Pulmonary artery endothelial cell (primary cell): ENCODE measurements at regions not wholly inside any gene's neighbourhood (a gene's known extent, or its start where the extent isn't known, plus 50 kb on each side); places are given as distances from the start of the nearest gene placed in this dataset.
"Not testable (repeated sequence)": the region's sequence is repeated elsewhere in the genome, so short reads cannot be mapped to it uniquely, and the experiment has no call there.

Experiments used
- DNase-seq: peaks from one replicate; pipeline ENCODE4 v3.0.0-alpha.2; 2011; ENCODE audit warnings: low read depth, low spot score

DNA sequence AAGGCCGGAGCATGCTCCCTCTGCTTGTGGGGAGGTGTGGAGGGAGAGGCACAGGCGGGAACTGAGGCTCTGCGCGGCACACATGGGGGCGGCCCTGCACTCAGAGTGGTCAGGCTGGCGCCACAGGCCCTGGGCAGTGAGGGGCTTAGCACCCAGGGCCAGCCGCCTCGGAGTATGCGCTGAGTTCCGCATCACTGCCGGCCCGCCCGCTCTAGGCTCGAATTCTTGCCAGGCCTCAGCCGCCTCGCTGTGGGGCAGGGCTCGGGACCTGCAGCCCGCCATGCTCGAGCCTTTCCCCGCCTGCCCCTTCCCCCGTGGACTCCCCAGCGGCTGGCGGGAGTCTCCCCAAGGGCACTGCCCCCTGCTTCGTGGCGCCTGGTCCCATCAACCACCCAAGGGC is 905.9 kb downstream of the SPATA31A6 start:
- not testable (repeated sequence) for DNase-seq

GRCh38 chr9:43110376-43110775 is 926.9 kb downstream of the SPATA31A6 start:
- not testable (repeated sequence) for DNase-seq

DNA sequence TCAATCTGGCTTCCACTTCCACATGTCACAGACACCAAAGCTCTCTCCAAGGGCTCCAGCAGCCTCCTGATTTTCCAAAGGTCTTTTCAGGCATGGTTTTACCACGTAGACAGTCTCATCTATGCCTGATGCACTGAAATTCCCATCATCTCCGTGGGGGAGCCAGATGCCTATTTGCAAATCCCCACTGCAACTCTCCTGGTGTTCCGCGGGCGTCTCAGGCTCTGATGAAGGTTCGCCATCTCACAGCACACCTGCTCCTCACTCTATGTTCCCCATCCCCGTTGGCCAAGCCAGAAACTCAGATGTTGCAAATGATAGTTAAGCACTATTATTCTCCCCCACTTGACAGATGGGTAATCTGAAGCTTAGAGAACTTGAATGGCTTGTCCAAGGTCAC is 929.4 kb downstream of the SPATA31A6 start:
- DNase-seq, result not testable (repeated sequence)

DNA sequence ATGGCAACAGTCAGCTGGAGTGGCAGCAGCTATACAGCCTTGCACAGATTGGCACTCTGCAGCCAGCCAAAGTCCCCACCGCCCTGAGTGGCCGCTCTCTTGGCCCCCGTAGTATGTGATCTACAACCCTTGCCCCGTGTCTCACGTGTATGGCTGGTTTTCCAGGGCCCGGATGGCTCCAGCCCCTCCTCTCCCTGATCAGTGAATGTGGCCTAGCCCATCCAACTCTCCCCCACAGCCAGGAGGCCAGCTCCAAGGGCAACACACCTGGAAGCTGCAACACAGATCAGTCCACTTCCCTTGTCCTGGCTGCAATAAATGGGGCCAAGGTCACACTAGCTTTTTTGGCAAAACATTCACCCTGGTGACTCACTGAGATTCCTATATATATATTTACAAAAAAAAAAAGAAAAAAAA is 932.4 kb downstream of the SPATA31A6 start:
- DNase-seq, result not testable (repeated sequence)

DNA sequence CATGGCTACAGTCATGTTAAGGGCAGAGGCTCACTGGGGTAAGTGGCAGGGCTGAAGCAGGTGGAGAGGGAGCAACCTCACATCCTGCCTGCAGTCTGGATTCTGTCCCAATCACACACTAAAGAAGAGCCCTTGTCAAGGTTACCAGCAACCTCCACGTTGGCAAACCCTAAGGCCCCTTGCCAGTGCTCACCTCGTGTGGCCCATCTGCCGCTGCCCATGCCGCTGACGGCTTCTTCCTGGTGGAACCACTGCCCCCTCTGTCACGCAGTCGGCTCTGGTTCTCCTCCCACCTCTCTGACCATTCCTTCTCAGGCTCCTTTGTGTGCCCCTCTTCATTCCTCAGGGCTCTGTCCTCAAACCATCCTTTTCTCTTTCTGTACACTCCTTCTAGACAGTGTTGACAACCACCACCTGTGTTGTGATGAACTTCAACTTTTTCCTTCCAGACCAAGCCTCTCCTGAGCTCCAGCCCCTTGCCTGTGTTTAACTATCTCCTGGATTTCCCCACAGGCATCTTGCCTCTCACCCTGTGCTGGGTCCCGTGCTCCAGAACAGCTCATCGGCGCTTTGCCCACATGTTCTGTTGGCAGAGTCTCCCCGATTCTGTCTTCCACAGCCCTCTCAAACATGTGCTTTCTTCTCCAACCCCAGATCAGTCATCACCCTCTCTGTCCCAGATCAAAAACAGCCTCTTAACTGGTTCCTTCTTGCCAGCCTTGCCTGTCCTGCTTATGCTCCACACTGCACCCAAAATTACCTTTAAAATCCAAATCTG is 934.8 kb downstream of the SPATA31A6 start:
- DNase-seq, result not testable (repeated sequence)

GRCh38 chr9:43119565-43119964 is 936.1 kb downstream of the SPATA31A6 start:
- DNase-seq, result not testable (repeated sequence)

- DNase-seq, result not testable (repeated sequence)
Observed at GRCh38 chr9:43119978-43120377, 936.5 kb downstream of the SPATA31A6 start.

- DNase-seq, result not testable (repeated sequence)
Observed at GRCh38 chr9:43125894-43126293, 942.4 kb downstream of the SPATA31A6 start.

- DNase-seq, result not testable (repeated sequence)
Observed at GRCh38 chr9:43127026-43127775, 943.7 kb downstream of the SPATA31A6 start.

DNA sequence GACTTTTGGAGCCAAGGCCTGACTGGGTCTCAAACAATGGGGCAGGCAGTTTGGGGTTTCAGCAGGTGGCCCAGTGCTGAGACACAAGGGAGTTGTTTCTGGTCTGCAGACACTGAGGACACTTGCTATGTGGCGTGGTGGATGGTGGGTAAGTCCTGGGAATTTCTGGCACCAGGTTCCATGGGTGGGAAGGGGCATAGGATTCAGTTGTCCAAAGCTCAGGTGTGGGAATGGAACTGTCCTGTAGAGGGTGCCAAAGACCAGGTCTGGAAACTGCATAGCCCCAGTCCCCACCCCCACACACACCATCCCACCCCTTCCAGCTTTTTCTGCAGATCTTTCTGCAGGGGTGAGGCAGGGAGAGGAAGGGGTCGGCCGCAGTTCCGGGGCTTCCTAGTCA is 944.5 kb downstream of the SPATA31A6 start:
- not testable (repeated sequence) for DNase-seq

DNA sequence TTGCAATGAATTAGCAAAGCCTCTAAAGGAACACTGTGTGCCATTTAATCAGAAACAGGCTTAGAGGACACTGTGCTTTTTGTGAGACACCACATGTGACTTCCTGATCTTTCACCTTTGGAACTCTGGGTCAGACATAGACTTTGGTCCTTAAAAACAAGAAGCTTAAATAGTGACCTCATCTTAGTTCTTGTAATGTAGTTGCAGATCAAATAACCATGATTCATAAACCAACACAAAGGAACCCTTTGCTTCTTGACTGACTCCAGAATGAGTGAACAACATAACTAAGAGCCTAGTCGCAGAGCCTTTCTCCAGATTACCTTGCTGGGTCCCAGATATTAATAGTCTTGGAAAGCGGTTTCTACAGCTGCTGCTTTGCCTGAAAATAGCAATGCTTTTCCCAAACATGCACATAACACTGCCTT is 947.3 kb downstream of the SPATA31A6 start:
- DNase-seq, result not testable (repeated sequence)

GRCh38 chr9:43135440-43135839 is 952.0 kb downstream of the SPATA31A6 start:
- not testable (repeated sequence) for DNase-seq

- not testable (repeated sequence) for DNase-seq
Observed at GRCh38 chr9:43138909-43139308, 955.5 kb downstream of the SPATA31A6 start.

GRCh38 chr9:43139349-43139748 is 955.9 kb downstream of the SPATA31A6 start:
- DNase-seq, result not testable (repeated sequence)

DNA sequence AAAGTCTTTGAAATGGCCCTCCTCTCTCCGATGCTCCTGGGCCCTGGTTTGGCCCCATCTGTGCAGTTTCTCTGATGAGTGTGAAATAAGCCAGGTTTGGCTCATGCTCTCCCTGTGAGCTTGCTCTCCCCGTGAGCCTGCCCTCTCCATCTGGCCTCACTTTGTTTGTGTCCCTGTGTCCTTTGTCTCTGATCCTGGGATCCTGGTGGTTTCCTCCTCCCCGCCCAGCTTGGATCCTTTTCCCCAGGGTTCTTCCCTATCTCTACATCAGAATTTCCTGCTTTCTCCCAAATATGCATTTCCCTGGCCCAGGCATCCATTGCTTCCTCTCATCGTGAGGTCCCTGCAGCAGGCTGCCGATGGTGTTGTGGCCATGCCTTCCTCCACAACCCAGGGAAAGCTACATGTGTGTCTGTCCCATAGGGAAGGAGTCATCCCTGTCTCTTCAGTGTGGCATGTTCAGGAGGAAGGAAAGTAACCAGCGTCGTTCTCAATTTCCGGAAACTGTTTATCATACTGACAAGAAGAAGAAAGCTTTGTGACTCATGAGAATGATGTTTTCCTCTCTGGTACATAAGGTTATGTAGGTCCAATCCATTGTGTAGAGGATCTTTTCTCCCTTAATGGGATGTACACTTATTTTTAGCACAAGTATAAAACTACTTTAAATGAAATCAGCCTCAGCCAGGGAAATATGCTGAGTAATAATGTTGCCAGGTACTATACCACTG is 956.6 kb downstream of the SPATA31A6 start:
- peak; percentile 71 for DNase-seq
